Thoracic aorta (tissue), 2 donors: ENCODE measurements at regions not wholly inside any gene's neighbourhood (a gene's known extent, or its start where the extent isn't known, plus 50 kb on each side); places are given as distances from the start of the nearest gene placed in this dataset.

ENCODE experiments used
- ATAC-seq: fragments of 150-250 bp; one replicate; pipeline ENCODE4 v1.8.0; 2017; ENCODE audit warnings: low read depth; ENCODE audit not compliant: insufficient number of reproducible peaks, low FRiP score
- DNase-seq: peaks from one replicate; pipeline ENCODE4 v3.0.0-alpha.2; 2020; ENCODE audit warnings: low spot score
- H3K27ac ChIP-seq, 2 donors: fragments of 200-600 bp; sonication (generic); 1 replicate in 1 of 2; 2 replicates in 1 of 2; pipeline ENCODE4 v1.5.1; 2016; ENCODE audit warnings: mild to moderate bottlenecking in 2 of 2, moderate library complexity in 2 of 2
- H3K27me3 ChIP-seq: fragments of 200-600 bp; sonication (generic); replicated peaks from 2 replicates; pipeline ENCODE4 v1.6.0; 2016; ENCODE audit warnings: mild to moderate bottlenecking; ENCODE audit not compliant: insufficient read depth
- H3K36me3 ChIP-seq: fragments of 200-600 bp; sonication (generic); one replicate; pipeline ENCODE4 v1.5.1; 2016
- H3K4me1 ChIP-seq, 2 donors: fragments of 200-600 bp; sonication (generic); 1 replicate in 1 of 2; 2 replicates in 1 of 2; pipeline versions ENCODE4 v1.5.1 to v1.6.0; 2016; ENCODE audit warnings: low read depth in 2 of 2, mild to moderate bottlenecking in 1 of 2; ENCODE audit not compliant: control insufficient read depth in 1 of 2
- H3K4me3 ChIP-seq: fragments of 200-600 bp; sonication (generic); 2 replicates; pipeline ENCODE4 v1.5.1; 2016; ENCODE audit warnings: mild to moderate bottlenecking
- H3K9me3 ChIP-seq: fragments of 200-600 bp; sonication (generic); 2 replicates; pipeline ENCODE4 v1.5.1; 2016
- CTCF ChIP-seq: fragments of 200-600 bp; sonication (generic); IDR thresholded peaks from one replicate; pipeline ENCODE4 v1.5.1; 2019; ENCODE audit warnings: antibody characterized with exemption

GRCh38 chr5:5633579-5633978 is 211.1 kb downstream of the ICE1 start:
- peaks cover 9 to 12% of the 10 kb centered on the region in 2 donors for H3K4me1 ChIP-seq
- no peaks in the 10 kb centered on the region for H3K9me3 ChIP-seq
- DNase-seq (no peak), ATAC-seq (no peak)
- no peak for TF ChIP-seq CTCF
- H3K27ac ChIP-seq = no peak overlapping the region
- no peaks in the 10 kb centered on the region for H3K27me3 ChIP-seq
- no peaks in the 10 kb centered on the region for H3K36me3 ChIP-seq
- no peak overlapping the region for H3K4me3 ChIP-seq

- Histone ChIP-seq H3K27me3 (no peaks in the 10 kb centered on the region), H3K27ac (no peak overlapping the region), H3K9me3 (no peaks in the 10 kb centered on the region), H3K4me3 (no peak overlapping the region), H3K4me1 (peaks cover 3% of the 10 kb centered on the region in 2 donors), H3K36me3 (no peaks in the 10 kb centered on the region)
- DNase-seq (no peak), ATAC-seq (no peak)
- TF ChIP-seq CTCF = no peak
Measured at GRCh38 chr5:5632678-5633077, 210.2 kb downstream of the ICE1 start.

- no peaks in the 10 kb centered on the region for H3K9me3 ChIP-seq
- TF ChIP-seq CTCF = no peak
- DNase-seq (no peak), ATAC-seq (no peak)
- no peak overlapping the region for H3K4me3 ChIP-seq
- no peaks in the 10 kb centered on the region for H3K4me1 ChIP-seq
- H3K36me3 ChIP-seq = no peaks in the 10 kb centered on the region
- no peak overlapping the region for H3K27ac ChIP-seq
- H3K27me3 ChIP-seq = no peaks in the 10 kb centered on the region
Measured at GRCh38 chr5:5629607-5629978, 207.1 kb downstream of the ICE1 start.

GRCh38 chr5:5628866-5629606 is 206.6 kb downstream of the ICE1 start:
- no peak overlapping the region for H3K4me3 ChIP-seq
- ATAC-seq = no peak
- H3K27ac ChIP-seq = no peak overlapping the region
- H3K27me3 ChIP-seq = no peaks in the 10 kb centered on the region
- H3K9me3 ChIP-seq = no peaks in the 10 kb centered on the region
- H3K36me3 ChIP-seq = no peaks in the 10 kb centered on the region
- DNase-seq = no peak
- TF ChIP-seq CTCF = no peak
- no peaks in the 10 kb centered on the region for H3K4me1 ChIP-seq

GRCh38 chr5:5626412-5626811 is 203.9 kb downstream of the ICE1 start:
- DNase-seq (no peak), ATAC-seq (no peak)
- Histone ChIP-seq H3K4me3 (no peak overlapping the region), H3K36me3 (no peaks in the 10 kb centered on the region), H3K27me3 (no peaks in the 10 kb centered on the region), H3K4me1 (no peaks in the 10 kb centered on the region), H3K9me3 (no peaks in the 10 kb centered on the region), H3K27ac (no peak overlapping the region)
- TF ChIP-seq CTCF = no peak
